AG04449 (cell line): ENCODE measurements at regions not wholly inside any gene's neighbourhood (a gene's known extent, or its start where the extent isn't known, plus 50 kb on each side); places are given as distances from the start of the nearest gene placed in this dataset.
A peak's percentile ranks its signal among the peaks of the same experiment; 100 is the strongest.

Experiments used
- CTCF ChIA-PET: fragments of 350-600 bp; formaldehyde crosslinking; extraction: SDS; loops from one replicate; lab custom pipeline; 2021; ENCODE audit warnings: antibody characterized with exemption; lab: Yijun Ruan, JAX
- POLR2A ChIA-PET: fragments of 400-600, 350-600 bp; formaldehyde crosslinking; extraction: SDS; loops from one replicate; lab custom pipeline; 2020; ENCODE audit warnings: antibody characterized with exemption, inconsistent platforms; lab: Yijun Ruan, JAX
- DNase-seq: peaks from one replicate; pipeline ENCODE4 v3.0.0-alpha.2; 2010; ENCODE audit warnings: low read depth, low spot score
- H3K4me3 ChIP-seq: 2 replicates; pipeline ENCODE4 v1.5.1; 2011; ENCODE audit warnings: low read depth, mild to moderate bottlenecking, control low read depth, low read length
- TF ChIP-seq, protein P1 (sequence below): IDR thresholded peaks from one replicate; pipeline ENCODE4 v1.5.1; 2011; ENCODE audit warnings: mild to moderate bottlenecking, moderate library complexity, low read length, control low read depth, inconsistent platforms; ENCODE audit not compliant: insufficient read depth; ENCODE audit errors: missing control alignments

DNA sequence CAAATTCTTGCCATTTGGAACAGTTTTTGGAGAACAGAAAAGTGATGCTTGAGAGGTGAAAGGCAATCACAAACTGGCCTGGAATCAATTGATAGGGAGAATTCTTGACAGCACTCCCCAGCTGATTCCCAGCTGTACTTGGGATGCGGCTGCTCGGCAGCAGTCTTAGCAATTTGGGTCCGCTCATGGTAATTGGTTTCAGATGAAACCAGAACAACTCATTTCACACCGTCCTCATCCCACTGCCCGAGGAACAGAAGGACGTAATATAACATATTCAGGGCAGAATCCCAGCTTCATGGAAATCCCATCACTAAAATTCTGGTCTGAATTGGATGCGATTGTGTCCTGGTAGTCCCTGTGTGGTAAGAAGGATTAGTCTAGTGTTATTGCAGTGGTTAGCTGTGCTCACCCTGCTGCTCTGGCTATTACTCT lies 223.3 kb upstream of the FERD3L start:
- no peak for DNase-seq
- CTCF ChIA-PET = interaction anchor here (1.6 kb wide), 1 partner anchor 10 kb away, joined by 4 read pairs; no protein-coding TSS in a partner anchor
- TF ChIP-seq, protein P1, sequence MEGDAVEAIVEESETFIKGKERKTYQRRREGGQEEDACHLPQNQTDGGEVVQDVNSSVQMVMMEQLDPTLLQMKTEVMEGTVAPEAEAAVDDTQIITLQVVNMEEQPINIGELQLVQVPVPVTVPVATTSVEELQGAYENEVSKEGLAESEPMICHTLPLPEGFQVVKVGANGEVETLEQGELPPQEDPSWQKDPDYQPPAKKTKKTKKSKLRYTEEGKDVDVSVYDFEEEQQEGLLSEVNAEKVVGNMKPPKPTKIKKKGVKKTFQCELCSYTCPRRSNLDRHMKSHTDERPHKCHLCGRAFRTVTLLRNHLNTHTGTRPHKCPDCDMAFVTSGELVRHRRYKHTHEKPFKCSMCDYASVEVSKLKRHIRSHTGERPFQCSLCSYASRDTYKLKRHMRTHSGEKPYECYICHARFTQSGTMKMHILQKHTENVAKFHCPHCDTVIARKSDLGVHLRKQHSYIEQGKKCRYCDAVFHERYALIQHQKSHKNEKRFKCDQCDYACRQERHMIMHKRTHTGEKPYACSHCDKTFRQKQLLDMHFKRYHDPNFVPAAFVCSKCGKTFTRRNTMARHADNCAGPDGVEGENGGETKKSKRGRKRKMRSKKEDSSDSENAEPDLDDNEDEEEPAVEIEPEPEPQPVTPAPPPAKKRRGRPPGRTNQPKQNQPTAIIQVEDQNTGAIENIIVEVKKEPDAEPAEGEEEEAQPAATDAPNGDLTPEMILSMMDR = no peak
- POLR2A ChIA-PET = no interaction called here
- peak overlapping the region; percentile 30 for H3K4me3 ChIP-seq

DNA sequence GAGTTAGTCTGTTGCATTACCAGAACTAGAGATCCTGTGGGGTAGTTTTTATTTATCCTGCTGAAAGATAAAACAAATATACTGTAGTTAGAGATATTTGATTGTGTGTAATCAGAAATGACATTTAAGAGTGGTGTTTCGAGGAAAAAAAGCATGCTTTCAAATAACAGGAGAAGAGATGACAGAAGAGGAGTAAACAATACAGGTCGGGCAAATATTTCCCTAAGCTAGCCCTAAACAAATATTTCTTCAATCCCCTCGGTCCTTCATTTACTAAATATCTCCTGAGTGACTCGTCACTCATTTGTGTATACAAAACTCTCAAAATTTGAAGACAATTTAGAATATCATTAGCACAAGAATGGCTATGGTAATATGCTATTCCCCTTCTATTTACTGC lies 219.7 kb upstream of the FERD3L start:
- CTCF ChIA-PET = no interaction called here
- H3K4me3 ChIP-seq = no peak overlapping the region
- TF ChIP-seq, protein P1 = no peak
- POLR2A ChIA-PET = no interaction called here
- no peak for DNase-seq

DNA sequence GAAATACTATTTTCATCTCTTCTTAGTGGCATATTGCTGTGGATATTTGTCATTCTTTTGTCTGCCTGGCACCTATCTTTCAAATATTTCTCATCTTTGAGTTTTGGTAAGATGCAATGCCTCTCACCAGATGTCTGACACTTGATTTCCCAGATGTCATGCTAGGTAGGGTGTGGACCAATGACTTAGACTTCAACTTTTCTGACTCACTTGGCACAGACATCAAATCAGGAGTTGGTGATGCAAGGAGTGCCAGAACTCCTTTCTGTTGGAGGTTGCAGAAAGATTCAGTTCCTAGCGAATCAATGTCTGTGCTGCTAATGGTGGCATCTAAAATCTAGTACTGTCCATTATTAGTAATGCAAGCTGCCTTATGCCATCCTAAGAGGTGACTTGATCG lies 216.9 kb upstream of the FERD3L start:
- ChIA-PET POLR2A (no interaction called here), CTCF (no interaction called here)
- no peak overlapping the region for H3K4me3 ChIP-seq
- DNase-seq = no peak
- TF ChIP-seq, protein P1 = no peak

DNA sequence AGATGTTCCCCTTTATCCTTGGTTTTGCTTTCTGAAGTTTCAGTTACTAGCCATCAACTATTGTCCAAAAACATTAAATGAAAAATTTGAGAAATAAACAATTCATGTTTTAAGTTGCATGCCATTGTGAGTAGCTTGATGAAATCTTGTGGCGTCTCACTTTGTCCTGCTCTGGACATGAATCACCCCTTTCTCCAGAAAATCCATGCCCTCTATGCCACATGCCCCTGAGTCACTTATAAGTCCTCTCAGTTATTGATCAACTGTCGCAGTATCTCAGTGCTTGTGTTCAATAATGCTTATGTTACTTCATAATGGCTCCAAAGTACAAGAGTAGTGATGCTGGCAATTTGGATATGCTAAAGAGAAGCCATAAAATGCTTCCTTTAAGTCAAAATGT lies 208.0 kb upstream of the FERD3L start:
- CTCF ChIA-PET = no interaction called here
- DNase-seq = no peak
- no peak overlapping the region for H3K4me3 ChIP-seq
- TF ChIP-seq, protein P1 = no peak
- POLR2A ChIA-PET = no interaction called here

DNA sequence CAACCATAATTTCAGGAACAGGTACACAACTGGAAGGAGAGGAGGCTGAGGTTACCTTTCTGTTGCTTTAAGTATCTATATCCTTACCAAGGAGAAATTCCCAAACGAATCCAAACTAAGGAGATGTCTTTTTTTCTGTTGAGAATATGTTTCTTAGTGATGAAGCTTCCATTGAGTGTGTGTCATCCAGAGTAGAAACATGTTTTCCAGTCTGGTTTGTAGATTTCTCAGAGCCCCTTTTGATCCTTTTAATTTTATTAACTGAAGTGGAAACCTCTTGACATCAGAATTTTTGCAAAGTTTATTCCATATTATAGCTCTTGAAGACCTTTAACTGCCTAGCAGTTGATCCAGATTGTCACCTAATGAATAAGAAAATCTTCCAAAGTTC lies 207.1 kb upstream of the FERD3L start:
- no peak for DNase-seq
- TF ChIP-seq, protein P1 = no peak
- CTCF ChIA-PET = interaction anchor here (0.5 kb wide), 1 partner anchor 230 kb away, joined by 3 read pairs; no protein-coding TSS in a partner anchor
- POLR2A ChIA-PET = no interaction called here
- H3K4me3 ChIP-seq = no peak overlapping the region

DNA sequence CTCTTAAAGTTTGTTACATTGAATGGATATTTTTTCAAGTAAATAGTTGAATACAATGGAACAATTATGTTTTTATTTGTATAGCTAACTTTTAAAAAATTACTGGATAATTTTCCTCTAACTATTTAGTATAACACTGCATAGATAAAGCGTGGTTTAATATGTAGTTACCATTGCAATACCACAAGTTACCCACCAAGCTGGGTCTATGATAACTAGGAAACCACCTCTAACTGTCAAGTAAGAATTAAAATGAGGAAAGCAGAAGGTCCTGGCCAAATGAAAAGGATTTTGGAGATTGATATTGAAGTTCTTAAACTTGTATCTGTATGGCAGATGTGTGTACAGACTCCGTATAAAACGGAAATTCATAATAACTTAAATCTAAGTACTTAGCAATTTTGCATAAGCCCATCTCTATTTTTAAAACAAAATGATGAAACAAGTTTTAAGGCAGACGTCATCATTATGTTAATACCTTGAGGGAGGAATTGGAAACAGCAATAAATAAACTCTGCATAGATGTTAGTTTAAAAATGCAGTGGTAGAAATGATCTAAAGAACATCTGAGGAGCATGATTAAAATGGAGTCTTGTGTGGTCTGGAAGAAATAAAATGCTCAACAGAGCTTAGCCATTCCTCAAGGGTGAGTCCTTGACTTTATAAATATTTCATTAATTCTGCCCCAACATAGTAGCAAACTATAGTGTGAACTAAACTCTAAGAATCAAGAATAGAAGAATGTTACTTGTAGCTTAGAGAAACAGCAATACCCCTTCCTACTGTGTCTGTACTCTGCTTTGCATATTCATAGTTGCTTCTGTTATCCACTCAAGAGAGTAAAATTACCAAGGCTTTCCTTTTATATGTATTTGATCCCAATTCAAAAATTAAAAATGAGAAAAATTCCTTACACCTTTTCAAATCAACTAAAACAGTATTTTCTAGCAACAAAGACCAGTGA lies 206.4 kb upstream of the FERD3L start:
- no peak overlapping the region for H3K4me3 ChIP-seq
- POLR2A ChIA-PET = interaction anchor here (0.6 kb wide), 1 partner anchor 26 kb away, joined by 5 read pairs; no protein-coding TSS in a partner anchor
- CTCF ChIA-PET = interaction anchor here (0.5 kb wide), 1 partner anchor 230 kb away, joined by 3 read pairs; no protein-coding TSS in a partner anchor
- TF ChIP-seq, protein P1 = no peak
- DNase-seq = no peak
